Fibroblast of the aortic adventitia (primary cell): ENCODE measurements at regions not wholly inside any gene's neighbourhood (a gene's known extent, or its start where the extent isn't known, plus 50 kb on each side); places are given as distances from the start of the nearest gene placed in this dataset.
A peak's percentile ranks its signal among the peaks of the same experiment; 100 is the strongest.

Experiments used
- DNase-seq: peaks from one replicate; pipeline ENCODE4 v3.0.0-alpha.2; 2010; ENCODE audit warnings: low read depth
- H3K4me3 ChIP-seq: 2 replicates; pipeline ENCODE4 v1.5.1; 2011; ENCODE audit warnings: low read depth, mild to moderate bottlenecking, control low read depth, low read length, moderate library complexity
- TF ChIP-seq, protein P1 (sequence below): IDR thresholded peaks from 2 replicates; pipeline ENCODE4 v1.5.1; 2011; ENCODE audit warnings: mild to moderate bottlenecking, low read length, control low read depth, inconsistent platforms; ENCODE audit not compliant: insufficient read depth

DNA sequence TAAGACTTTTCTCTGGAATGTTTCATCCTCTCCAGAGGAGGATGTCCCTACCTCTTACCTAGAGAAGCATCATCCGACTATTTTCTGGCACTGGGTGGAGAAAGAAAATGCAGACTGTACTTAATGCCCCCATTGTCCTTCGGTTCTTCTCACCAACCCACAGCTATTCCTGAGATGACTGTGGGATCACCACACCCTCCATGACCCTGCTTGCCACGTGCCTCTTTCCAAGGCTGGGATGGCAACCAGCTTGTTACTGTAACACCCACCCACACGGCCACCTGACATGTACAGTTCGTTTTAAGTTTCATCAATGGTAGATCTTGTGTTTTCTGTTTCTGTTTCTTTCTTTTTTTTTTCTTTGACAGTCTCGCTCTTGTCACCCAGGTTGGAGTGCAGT is 365.2 kb downstream of the FBXO15 start:
- H3K4me3 ChIP-seq = no peak overlapping the region
- TF ChIP-seq, protein P1, sequence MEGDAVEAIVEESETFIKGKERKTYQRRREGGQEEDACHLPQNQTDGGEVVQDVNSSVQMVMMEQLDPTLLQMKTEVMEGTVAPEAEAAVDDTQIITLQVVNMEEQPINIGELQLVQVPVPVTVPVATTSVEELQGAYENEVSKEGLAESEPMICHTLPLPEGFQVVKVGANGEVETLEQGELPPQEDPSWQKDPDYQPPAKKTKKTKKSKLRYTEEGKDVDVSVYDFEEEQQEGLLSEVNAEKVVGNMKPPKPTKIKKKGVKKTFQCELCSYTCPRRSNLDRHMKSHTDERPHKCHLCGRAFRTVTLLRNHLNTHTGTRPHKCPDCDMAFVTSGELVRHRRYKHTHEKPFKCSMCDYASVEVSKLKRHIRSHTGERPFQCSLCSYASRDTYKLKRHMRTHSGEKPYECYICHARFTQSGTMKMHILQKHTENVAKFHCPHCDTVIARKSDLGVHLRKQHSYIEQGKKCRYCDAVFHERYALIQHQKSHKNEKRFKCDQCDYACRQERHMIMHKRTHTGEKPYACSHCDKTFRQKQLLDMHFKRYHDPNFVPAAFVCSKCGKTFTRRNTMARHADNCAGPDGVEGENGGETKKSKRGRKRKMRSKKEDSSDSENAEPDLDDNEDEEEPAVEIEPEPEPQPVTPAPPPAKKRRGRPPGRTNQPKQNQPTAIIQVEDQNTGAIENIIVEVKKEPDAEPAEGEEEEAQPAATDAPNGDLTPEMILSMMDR = no peak
- DNase-seq = no peak

DNA sequence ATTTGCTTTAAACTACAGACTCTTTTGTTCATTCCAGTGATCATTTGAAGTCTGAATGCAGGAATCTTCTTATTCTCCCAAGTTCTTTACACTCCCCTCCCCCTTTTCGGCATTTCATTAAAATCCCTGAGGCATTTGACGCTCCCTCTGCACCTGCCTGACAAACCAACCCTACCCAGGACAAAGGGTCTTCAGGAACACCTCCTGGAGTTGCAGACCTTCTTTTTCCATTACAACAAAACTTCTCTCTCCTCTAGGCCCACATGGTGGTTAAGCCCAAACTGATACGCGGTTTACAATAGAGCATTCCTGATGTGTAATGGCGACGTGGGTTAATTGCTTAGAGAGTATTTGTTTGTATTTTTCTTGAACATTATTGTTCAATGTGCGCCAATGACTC is 367.4 kb downstream of the FBXO15 start:
- TF ChIP-seq, protein P1 = no peak
- no peak for DNase-seq
- no peak overlapping the region for H3K4me3 ChIP-seq

DNA sequence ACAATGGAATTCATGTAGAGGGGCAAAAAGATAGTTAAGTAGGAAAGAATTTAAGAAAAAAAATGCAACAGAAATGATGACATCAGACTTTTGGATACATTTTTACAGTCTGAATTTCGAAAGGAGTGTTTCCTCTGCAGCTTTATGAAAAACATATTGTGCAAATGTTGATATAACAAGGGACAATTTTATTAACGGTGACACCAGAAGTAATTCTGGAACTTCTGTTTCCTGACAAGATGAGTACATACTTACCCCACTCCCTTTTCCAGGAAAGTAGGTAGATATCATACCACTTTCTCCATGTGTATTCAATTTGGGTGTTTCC is 369.6 kb downstream of the FBXO15 start:
- no peak for DNase-seq
- TF ChIP-seq, protein P1 = no peak
- H3K4me3 ChIP-seq = no peak overlapping the region

DNA sequence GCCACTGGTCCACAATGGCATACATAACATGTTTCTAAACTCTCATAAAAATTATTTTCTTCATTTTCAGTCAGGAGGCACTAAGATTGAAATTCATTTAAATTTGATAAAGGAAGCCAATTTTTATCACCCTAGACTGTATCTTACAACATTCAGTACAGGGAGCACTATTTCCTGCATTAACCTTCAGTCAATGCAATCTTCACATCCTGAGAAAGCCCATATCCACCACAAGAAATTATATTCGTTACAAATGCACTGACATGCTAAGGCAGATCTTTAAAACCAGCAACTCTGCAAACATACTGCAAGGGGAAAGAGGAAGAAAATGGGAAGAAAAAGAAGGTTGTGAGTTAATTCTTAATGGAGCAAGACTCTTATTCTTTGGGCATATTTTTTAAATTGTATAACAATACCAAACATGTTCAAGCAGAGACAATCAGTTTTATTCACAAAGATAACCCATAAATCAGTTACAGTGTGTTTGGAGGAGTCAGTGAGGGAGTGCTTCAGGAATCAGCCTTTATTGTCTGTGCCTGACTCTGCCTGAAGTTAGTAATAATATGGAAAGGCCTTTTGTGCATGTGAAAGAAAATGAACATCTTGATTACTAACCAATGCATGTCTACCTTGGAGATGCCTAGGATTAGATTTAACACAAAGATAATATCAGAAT is 370.1 kb downstream of the FBXO15 start:
- no peak overlapping the region for H3K4me3 ChIP-seq
- TF ChIP-seq, protein P1 = no peak
- peak; percentile 23 for DNase-seq

DNA sequence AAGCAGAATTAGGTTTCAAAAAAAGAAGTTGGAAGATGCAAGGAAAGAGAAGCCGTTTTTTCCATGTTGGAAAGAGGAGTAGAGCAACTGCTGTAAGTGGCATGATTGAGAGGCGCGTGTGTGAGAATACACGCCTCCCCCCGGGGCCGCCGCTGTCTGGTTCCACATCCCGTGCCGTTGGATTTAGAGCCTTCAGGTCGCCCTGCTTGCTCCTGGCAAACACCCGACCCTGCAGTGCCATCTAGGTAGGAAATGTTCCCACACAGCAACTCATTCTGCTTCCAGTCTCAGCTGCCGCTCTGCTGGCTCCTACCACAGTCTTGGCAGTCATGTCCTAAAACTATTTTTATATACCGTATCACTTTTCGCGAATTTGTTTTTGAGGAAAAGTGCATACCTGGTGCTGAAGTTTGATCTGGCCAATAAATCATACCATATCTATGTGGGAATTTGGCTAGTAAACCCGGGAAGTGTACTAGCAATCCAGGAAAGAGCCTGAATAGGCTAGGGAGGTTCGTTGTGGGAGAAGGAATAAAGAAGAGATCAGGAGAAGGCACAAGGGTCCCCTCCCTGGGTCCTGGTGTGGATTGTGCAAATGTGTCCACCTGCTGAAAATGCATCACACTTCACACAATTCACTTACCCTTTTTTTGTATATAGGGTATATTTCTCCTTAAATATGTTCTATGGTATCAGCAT is 372.7 kb downstream of the FBXO15 start:
- TF ChIP-seq, protein P1 = no peak
- DNase-seq = peak; percentile 35
- no peak overlapping the region for H3K4me3 ChIP-seq

DNA sequence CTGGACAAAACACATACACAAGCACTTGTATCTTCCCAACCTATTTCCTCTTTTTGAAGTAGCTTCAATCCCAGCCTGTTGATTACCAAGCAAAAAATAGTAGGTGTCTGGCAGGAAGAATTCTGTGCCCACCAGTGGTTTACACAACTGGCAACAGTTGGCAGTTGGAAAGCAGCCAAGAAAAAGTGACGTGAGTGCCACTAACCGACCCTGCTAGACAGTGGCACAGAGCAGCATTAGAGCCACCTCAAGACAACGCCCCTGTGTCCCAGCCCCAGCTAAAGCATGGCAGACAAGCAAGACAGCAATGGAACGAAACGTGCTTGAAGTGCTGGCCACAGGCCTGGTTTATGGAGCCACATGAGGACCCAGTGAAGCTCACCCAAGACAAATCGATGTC is 379.6 kb downstream of the FBXO15 start:
- DNase-seq = no peak
- TF ChIP-seq, protein P1 = no peak

DNA sequence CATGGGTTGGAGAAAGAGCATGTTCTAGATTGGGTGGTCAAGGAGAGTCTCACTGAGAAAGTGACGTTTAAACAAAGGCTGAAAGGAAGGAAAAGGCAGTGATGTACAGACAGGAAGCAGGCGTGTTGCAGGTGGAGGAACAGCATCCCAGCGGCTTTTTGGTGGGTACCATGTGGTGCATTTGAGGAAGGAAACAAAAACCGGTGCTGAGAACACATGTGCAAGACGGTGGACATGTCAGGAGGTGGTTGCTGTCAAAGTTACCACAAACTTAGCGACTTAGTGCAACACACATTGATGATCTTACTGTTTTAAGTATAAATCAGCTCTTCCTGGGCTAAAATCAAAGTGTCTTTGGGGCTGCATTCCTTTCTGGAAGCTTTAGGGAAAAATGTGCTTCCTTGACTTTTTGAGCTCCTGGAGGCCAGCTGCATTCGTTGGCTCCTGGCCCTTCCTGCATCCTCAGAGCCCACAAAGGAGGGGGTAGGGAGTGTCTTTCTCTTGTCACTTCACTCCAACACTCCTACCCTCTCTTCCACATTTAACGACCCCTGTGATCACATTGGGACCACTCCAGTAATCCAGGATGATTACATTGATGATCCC is 380.6 kb downstream of the FBXO15 start:
- no peak overlapping the region for H3K4me3 ChIP-seq
- TF ChIP-seq, protein P1 = no peak

More for the DNA sequence above, 379.6 kb downstream of the FBXO15 start:
- H3K4me3 ChIP-seq = no peak overlapping the region

More for the DNA sequence above, 380.6 kb downstream of the FBXO15 start:
- peak; percentile 11 for DNase-seq
